Activated T-cell treated with anti-CD3 and anti-CD28 coated beads, Interleukin-2, amount 50 U/mL, for 24 hours (primary cell): ENCODE measurements at regions not wholly inside any gene's neighbourhood (a gene's known extent, or its start where the extent isn't known, plus 50 kb on each side); places are given as distances from the start of the nearest gene placed in this dataset.
"Not testable (repeated sequence)": the region's sequence is repeated elsewhere in the genome, so short reads cannot be mapped to it uniquely, and the experiment has no call there.

Experiments
- DNase-seq: peaks from one replicate; pipeline ENCODE4 v3.0.0-alpha.2; 2020
- H3K27ac Mint-ChIP-seq: 2 replicates; pipeline ENCODE4 v1.8.0; 2020; ENCODE audit warnings: mild to moderate bottlenecking, mixed read lengths
- H3K27me3 Mint-ChIP-seq: 2 replicates; pipeline ENCODE4 v1.8.0; 2020; ENCODE audit warnings: mixed read lengths
- H3K36me3 Mint-ChIP-seq: 2 replicates; pipeline ENCODE4 v1.8.0; 2020; ENCODE audit warnings: low read depth, mixed read lengths
- H3K4me1 Mint-ChIP-seq: 2 replicates; pipeline ENCODE4 v1.8.0; 2020; ENCODE audit warnings: low read depth, mixed read lengths
- H3K4me3 Mint-ChIP-seq: 2 replicates; pipeline ENCODE4 v1.8.0; 2020; ENCODE audit warnings: mild to moderate bottlenecking, moderate library complexity, mixed read lengths
- H3K9me3 Mint-ChIP-seq: 2 replicates; pipeline ENCODE4 v1.8.0; 2020; ENCODE audit warnings: mixed read lengths

GRCh38 chr7:119692541-119692940, 580.4 kb upstream of the KCND2 start:
- Mint-ChIP-seq H3K4me3 (no peak overlapping the region), H3K4me1 (no peaks in the 10 kb centered on the region), H3K27me3 (no peaks in the 10 kb centered on the region), H3K27ac (no peak overlapping the region), H3K9me3 (peaks cover 19% of the 10 kb centered on the region), H3K36me3 (no peaks in the 10 kb centered on the region)
- DNase-seq = no peak

GRCh38 chr7:119694506-119694905, 578.5 kb upstream of the KCND2 start:
- no peaks in the 10 kb centered on the region for H3K27me3 Mint-ChIP-seq
- no peak overlapping the region for H3K27ac Mint-ChIP-seq
- H3K4me1 Mint-ChIP-seq = no peaks in the 10 kb centered on the region
- peaks cover 20% of the 10 kb centered on the region for H3K9me3 Mint-ChIP-seq
- no peak overlapping the region for H3K4me3 Mint-ChIP-seq
- no peak for DNase-seq
- no peaks in the 10 kb centered on the region for H3K36me3 Mint-ChIP-seq

GRCh38 chr7:119696336-119696735, 576.6 kb upstream of the KCND2 start:
- Mint-ChIP-seq H3K27ac (no peak overlapping the region), H3K36me3 (no peaks in the 10 kb centered on the region), H3K4me1 (no peaks in the 10 kb centered on the region), H3K4me3 (no peak overlapping the region), H3K9me3 (peaks cover 20% of the 10 kb centered on the region), H3K27me3 (no peaks in the 10 kb centered on the region)
- DNase-seq = no peak

GRCh38 chr7:119703895-119704294, 569.1 kb upstream of the KCND2 start:
- no peaks in the 10 kb centered on the region for H3K27me3 Mint-ChIP-seq
- DNase-seq = no peak
- peaks cover 11% of the 10 kb centered on the region for H3K9me3 Mint-ChIP-seq
- H3K4me1 Mint-ChIP-seq = no peaks in the 10 kb centered on the region
- H3K27ac Mint-ChIP-seq = no peak overlapping the region
- no peak overlapping the region for H3K4me3 Mint-ChIP-seq
- H3K36me3 Mint-ChIP-seq = no peaks in the 10 kb centered on the region

- no peak overlapping the region for H3K27ac Mint-ChIP-seq
- no peak for DNase-seq
- no peaks in the 10 kb centered on the region for H3K36me3 Mint-ChIP-seq
- H3K4me3 Mint-ChIP-seq = no peak overlapping the region
- H3K27me3 Mint-ChIP-seq = no peaks in the 10 kb centered on the region
- H3K9me3 Mint-ChIP-seq = peaks cover 13% of the 10 kb centered on the region
- no peaks in the 10 kb centered on the region for H3K4me1 Mint-ChIP-seq
Measured at GRCh38 chr7:119706608-119707007, 566.4 kb upstream of the KCND2 start.

- H3K4me3 Mint-ChIP-seq = no peak overlapping the region
Measured at GRCh38 chr7:119708891-119709290, 564.1 kb upstream of the KCND2 start.

GRCh38 chr7:119711104-119711503, 561.9 kb upstream of the KCND2 start:
- DNase-seq = no peak
- no peaks in the 10 kb centered on the region for H3K27me3 Mint-ChIP-seq
- no peaks in the 10 kb centered on the region for H3K4me1 Mint-ChIP-seq
- no peaks in the 10 kb centered on the region for H3K36me3 Mint-ChIP-seq
- H3K4me3 Mint-ChIP-seq = no peak overlapping the region
- H3K27ac Mint-ChIP-seq = no peak overlapping the region
- peaks cover 17% of the 10 kb centered on the region for H3K9me3 Mint-ChIP-seq

More at GRCh38 chr7:119708891-119709290, 564.1 kb upstream of the KCND2 start:
- no peaks in the 10 kb centered on the region for H3K36me3 Mint-ChIP-seq
- no peaks in the 10 kb centered on the region for H3K4me1 Mint-ChIP-seq
- no peaks in the 10 kb centered on the region for H3K27me3 Mint-ChIP-seq
- peaks cover 19% of the 10 kb centered on the region for H3K9me3 Mint-ChIP-seq
- H3K27ac Mint-ChIP-seq = no peak overlapping the region
- no peak for DNase-seq

GRCh38 chr7:119712886-119713462, 560.0 kb upstream of the KCND2 start:
- DNase-seq = no peak
- Mint-ChIP-seq H3K27ac (no peak overlapping the region), H3K9me3 (peaks cover 19% of the 10 kb centered on the region), H3K4me3 (no peak overlapping the region), H3K27me3 (no peaks in the 10 kb centered on the region), H3K4me1 (no peaks in the 10 kb centered on the region), H3K36me3 (no peaks in the 10 kb centered on the region)

GRCh38 chr7:119713606-119714005, 559.4 kb upstream of the KCND2 start:
- no peak for DNase-seq
- Mint-ChIP-seq H3K27me3 (no peaks in the 10 kb centered on the region), H3K4me1 (no peaks in the 10 kb centered on the region), H3K36me3 (no peaks in the 10 kb centered on the region), H3K4me3 (no peak overlapping the region), H3K27ac (no peak overlapping the region), H3K9me3 (peaks cover 19% of the 10 kb centered on the region)

GRCh38 chr7:119720541-119720940, 552.4 kb upstream of the KCND2 start:
- Mint-ChIP-seq H3K27me3 (no peaks in the 10 kb centered on the region), H3K27ac (no peak overlapping the region), H3K4me1 (no peaks in the 10 kb centered on the region), H3K36me3 (no peaks in the 10 kb centered on the region), H3K4me3 (no peak overlapping the region), H3K9me3 (peaks cover 6% of the 10 kb centered on the region)
- DNase-seq = no peak

GRCh38 chr7:119724041-119724792, 548.8 kb upstream of the KCND2 start:
- H3K9me3 Mint-ChIP-seq = peaks cover 4% of the 10 kb centered on the region
- no peak for DNase-seq
- no peak overlapping the region for H3K4me3 Mint-ChIP-seq
- H3K36me3 Mint-ChIP-seq = no peaks in the 10 kb centered on the region
- no peak overlapping the region for H3K27ac Mint-ChIP-seq
- H3K4me1 Mint-ChIP-seq = no peaks in the 10 kb centered on the region
- no peaks in the 10 kb centered on the region for H3K27me3 Mint-ChIP-seq

GRCh38 chr7:119733127-119733879, 539.7 kb upstream of the KCND2 start:
- Mint-ChIP-seq H3K4me3 (no peak overlapping the region), H3K27ac (no peak overlapping the region), H3K4me1 (no peaks in the 10 kb centered on the region), H3K9me3 (peaks cover 4% of the 10 kb centered on the region), H3K27me3 (no peaks in the 10 kb centered on the region), H3K36me3 (no peaks in the 10 kb centered on the region)
- DNase-seq = no peak

- H3K4me1 Mint-ChIP-seq = no peaks in the 10 kb centered on the region
- peaks cover 4% of the 10 kb centered on the region for H3K9me3 Mint-ChIP-seq
- DNase-seq = no peak
Measured at GRCh38 chr7:119737390-119737789, 535.6 kb upstream of the KCND2 start.

GRCh38 chr7:119745280-119745679, 527.7 kb upstream of the KCND2 start:
- not testable (repeated sequence) for H3K27ac Mint-ChIP-seq, H3K4me1 Mint-ChIP-seq, H3K4me3 Mint-ChIP-seq, H3K36me3 Mint-ChIP-seq, DNase-seq, H3K27me3 Mint-ChIP-seq, H3K9me3 Mint-ChIP-seq

More at GRCh38 chr7:119737390-119737789, 535.6 kb upstream of the KCND2 start:
- no peaks in the 10 kb centered on the region for H3K27me3 Mint-ChIP-seq
- no peaks in the 10 kb centered on the region for H3K36me3 Mint-ChIP-seq
- no peak overlapping the region for H3K4me3 Mint-ChIP-seq
- H3K27ac Mint-ChIP-seq = no peak overlapping the region
